ENCODE measurements at regions not wholly inside any gene's neighbourhood (a gene's known extent, or its start where the extent isn't known, plus 50 kb on each side); places are given as distances from the start of the nearest gene placed in this dataset.
"Not testable (repeated sequence)": the region's sequence is repeated elsewhere in the genome, so short reads cannot be mapped to it uniquely, and the experiment has no call there.

GRCh38 chr6:28623242-28623641, 97.6 kb downstream of the GPX5 start:
- not testable (repeated sequence) for DNase-seq

- DNase-seq, result not testable (repeated sequence)
These were observed 100.7 kb downstream of the GPX5 start for GRCh38 chr6:28626386-28626785.

DNA sequence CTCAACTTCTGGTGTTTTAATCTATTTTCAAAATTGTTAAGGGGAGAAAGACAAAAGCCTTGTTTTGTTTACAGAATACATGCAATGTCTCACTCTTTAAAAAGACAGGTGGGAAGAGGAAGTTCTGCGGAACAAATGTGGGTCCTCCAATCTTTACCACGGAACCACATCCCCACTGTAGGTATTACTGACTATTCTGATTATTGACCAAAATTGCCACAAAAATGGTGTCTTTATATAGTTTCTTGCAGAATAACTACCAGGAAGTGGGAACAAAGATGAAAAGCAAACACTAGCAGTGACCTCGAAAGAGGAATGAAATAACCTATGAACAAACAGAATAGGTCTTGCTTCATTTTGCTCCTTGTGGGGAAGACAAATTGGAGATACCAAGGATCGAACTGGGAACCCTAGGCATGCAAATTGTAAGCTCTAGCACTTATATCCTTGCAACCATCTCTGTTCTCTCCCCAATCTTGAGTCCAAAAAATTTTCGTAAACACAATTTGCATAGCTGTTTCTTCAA, 106.7 kb downstream of the GPX5 start:
- DNase-seq, result no peak

- DNase-seq, result no peak
These were observed 107.9 kb downstream of the GPX5 start for GRCh38 chr6:28633445-28634215.

- DNase-seq, result peak; percentile 86
These were observed 108.7 kb downstream of the GPX5 start for GRCh38 chr6:28634411-28634760.

DNA sequence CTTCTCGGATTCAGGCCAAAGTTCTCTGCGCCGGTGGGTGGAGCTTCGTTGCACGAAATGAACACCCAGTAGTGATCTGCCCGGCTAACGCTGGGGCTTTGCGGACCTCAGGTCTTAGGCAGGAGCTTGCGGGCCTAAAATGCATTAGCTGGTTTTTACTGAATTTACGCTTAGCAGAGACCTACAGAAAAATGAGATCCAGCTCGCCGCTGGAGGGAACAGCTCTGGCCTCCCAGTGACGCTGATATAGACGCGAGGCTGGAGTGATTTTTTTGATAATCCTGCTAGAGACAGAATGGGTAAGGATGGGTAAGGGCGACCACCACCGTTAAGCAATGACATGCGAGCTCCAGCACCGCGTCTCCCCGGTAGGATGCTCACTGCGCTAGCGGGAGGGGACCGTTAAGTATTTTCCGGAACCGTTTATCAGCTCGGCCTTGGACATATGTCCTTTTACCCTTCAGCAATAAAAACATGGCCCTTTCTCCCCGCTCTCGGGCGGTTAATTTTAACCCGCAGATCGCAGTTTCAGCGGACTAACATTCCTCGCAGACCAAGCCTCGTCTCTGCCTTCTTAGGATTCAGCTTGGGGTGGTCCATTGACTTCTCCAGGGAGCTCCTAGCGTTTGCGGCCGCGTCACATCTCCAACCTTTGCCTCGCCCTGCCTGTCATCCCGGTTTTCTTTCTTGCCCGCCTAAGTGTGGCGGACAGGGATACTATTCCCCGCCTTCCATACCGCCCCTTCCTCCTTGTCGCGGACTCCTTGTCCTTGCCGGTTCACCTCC, 109.3 kb downstream of the GPX5 start:
- peak; percentile 86 for DNase-seq

GRCh38 chr6:28635547-28636158, 110.0 kb downstream of the GPX5 start:
- DNase-seq, result no peak

- DNase-seq, result no peak
These were observed 113.2 kb downstream of the GPX5 start for GRCh38 chr6:28638787-28639430.

GRCh38 chr6:28639445-28640290, 114.0 kb downstream of the GPX5 start:
- not testable (repeated sequence) for DNase-seq

DNA sequence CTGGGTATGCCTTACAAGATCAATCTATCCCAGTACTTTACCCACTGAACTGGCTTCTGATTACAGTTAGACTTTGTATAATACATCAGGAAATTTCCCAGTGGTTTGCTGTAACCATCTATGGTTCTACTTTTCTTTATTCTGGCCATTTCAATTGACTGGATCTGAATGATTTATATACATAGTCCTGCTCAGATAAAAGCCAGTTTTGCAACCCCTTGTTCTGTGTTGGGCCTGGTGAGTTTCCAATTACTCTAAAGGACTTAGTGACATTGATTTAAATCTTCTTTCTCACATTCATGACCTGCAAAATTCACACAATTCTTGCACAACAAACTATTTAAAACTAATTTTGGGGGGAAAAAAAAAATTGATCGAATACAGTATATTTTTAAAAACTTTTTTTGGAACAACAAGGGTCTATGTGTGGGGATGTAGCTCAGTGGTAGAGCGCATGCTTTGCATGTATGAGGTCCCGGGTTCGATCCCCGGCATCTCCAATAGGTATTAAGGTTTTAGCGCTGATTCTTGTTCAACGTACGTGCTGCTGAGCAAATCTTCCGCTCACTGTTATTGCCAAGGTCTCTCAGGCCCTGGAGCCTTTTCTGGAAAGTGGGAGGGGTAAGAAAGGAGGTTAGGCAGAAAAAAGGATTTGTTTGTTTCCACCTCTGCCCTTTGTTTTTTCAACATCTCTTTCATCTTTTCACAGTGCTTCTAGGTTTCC, 117.5 kb downstream of the GPX5 start:
- peak; percentile 53 for DNase-seq

GRCh38 chr6:28646650-28647049, 121.0 kb downstream of the GPX5 start:
- no peak for DNase-seq

- DNase-seq, result peak; percentile 98
These were observed 122.6 kb downstream of the GPX5 start for GRCh38 chr6:28648035-28648877.

DNA sequence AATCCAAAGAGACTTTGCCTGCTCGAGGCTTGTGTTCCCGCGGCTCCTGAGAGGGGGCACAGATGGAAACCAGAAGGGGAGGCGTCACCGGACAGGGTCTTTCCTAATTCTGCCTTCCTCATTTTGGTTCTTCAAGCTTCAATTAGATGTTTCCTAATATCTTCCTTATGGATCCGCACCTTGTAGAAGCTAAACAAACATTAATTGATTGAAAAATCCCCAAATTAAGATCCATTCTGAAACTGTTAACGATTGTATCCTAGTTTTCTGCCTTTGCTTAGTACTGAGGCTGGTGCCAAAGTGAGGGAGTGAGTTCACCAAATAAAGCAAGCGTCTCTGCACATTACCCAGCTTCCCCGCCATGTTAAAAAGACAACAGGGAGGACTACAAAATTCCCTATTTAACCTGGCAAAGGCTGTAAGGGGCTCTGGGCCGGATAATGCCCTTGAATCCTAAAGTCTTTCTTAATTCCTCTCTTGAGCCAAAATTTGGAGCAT, 123.2 kb downstream of the GPX5 start:
- peak; percentile 88 for DNase-seq

- no peak for DNase-seq
These were observed 125.5 kb downstream of the GPX5 start for GRCh38 chr6:28651161-28651560.

GRCh38 chr6:28653876-28654275, 128.2 kb downstream of the GPX5 start:
- DNase-seq, result no peak

- no peak for DNase-seq
These were observed 129.5 kb downstream of the GPX5 start for GRCh38 chr6:28655164-28655563.

GRCh38 chr6:28656715-28657114, 131.0 kb downstream of the GPX5 start:
- no peak for DNase-seq

GRCh38 chr6:28657381-28657768, 131.7 kb downstream of the GPX5 start:
- no peak for DNase-seq

DNA sequence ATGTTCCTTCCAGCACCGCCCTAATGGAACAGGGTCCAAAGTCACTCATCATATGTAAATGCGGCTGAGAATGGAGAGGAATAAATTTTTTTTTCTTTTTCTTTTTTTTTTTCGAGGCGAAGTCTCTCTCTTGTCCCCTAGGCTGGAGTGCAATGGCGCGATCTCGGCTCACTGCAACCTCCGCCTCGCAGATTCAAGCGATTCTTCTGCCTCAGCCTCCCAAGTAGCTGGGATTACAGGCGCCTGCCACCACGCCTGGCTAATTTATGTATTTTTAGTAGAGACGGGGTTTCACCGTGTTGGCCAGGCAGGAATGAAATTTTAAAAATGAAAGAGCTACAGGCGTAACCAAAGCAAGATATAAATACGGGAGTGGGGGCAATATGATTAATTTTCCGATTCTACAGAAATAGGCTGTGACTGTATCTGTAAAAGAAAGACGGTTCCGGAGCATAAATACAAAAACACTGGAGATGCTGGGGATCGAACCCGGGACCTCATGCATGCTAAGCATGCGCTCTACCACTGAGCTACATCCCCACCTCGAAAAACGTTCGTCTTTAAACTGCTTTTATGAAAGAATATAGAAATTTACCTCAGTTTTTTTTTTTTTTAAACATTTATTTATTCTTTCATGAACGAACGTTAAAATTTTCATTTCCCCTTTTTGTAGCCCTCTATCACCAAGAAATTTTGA, 132.2 kb downstream of the GPX5 start:
- DNase-seq, result peak; percentile 83
